Adrenal gland (tissue), 5 donors: ENCODE measurements at regions not wholly inside any gene's neighbourhood (a gene's known extent, or its start where the extent isn't known, plus 50 kb on each side); places are given as distances from the start of the nearest gene placed in this dataset.

ENCODE experiments used
- POLR2A ChIP-seq, 2 donors: fragments of 450-650 bp; IDR thresholded peaks; one replicate each; pipeline ENCODE4 v1.6.1; 2017; ENCODE audit warnings: antibody characterized with exemption in 2 of 2, mild to moderate bottlenecking in 2 of 2, moderate library complexity in 1 of 2
- TF ChIP-seq, protein P1 (sequence below), 6 experiments: fragments of 450-650 bp in 4 of 6; fragments of 200-600 bp in 2 of 6; sonication (generic) in 1 of 6; IDR thresholded peaks; 1 replicate in 5 of 6; 2 replicates in 1 of 6; pipeline versions ENCODE4 v1.5.1 to v1.8.0; 2016 to 2021; ENCODE audit warnings: antibody characterized with exemption in 6 of 6, mild to moderate bottlenecking in 2 of 6, moderate library complexity in 1 of 6
- donor health status: DM: no; HTN: no; CAD: no.

DNA sequence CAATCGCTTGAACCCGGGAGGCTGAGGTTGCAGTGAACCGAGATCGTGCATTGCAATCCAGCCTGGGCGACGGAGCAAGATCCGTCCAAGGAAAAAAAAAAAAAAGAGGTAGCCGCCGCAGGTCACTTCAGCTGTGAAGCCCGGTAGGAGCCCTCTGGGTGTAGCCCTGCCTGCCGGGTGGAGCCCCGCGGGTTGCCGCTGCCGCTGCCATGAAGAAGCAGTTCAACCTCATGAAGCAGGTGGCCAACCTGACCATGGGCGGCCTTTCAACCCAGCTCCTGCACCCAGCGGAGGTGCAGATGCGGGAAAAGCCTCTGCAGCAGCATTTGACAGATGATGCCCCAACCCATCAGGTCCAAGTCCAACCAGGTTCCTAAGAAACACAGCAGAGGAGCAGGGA lies 219.5 kb upstream of the SLC39A10 start:
- TF ChIP-seq, protein P1, sequence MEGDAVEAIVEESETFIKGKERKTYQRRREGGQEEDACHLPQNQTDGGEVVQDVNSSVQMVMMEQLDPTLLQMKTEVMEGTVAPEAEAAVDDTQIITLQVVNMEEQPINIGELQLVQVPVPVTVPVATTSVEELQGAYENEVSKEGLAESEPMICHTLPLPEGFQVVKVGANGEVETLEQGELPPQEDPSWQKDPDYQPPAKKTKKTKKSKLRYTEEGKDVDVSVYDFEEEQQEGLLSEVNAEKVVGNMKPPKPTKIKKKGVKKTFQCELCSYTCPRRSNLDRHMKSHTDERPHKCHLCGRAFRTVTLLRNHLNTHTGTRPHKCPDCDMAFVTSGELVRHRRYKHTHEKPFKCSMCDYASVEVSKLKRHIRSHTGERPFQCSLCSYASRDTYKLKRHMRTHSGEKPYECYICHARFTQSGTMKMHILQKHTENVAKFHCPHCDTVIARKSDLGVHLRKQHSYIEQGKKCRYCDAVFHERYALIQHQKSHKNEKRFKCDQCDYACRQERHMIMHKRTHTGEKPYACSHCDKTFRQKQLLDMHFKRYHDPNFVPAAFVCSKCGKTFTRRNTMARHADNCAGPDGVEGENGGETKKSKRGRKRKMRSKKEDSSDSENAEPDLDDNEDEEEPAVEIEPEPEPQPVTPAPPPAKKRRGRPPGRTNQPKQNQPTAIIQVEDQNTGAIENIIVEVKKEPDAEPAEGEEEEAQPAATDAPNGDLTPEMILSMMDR (IDR thresholded peaks at IDR 0.05) = no peak
- TF ChIP-seq POLR2A (IDR thresholded peaks at IDR 0.05) = no peak
